22Rv1 (cell line): ENCODE measurements at regions not wholly inside any gene's neighbourhood (a gene's known extent, or its start where the extent isn't known, plus 50 kb on each side); places are given as distances from the start of the nearest gene placed in this dataset.

ENCODE experiments used
- ZFX ChIP-seq: fragments of 450-650 bp; IDR thresholded peaks from 2 replicates; pipeline ENCODE4 v1.6.1; 2017; ENCODE audit warnings: antibody characterized with exemption, borderline replicate concordance
- TF ChIP-seq, protein P1 (sequence below): fragments of 450-650 bp; IDR thresholded peaks from 2 replicates; pipeline ENCODE4 v1.5.1; 2017; ENCODE audit warnings: mild to moderate bottlenecking

DNA sequence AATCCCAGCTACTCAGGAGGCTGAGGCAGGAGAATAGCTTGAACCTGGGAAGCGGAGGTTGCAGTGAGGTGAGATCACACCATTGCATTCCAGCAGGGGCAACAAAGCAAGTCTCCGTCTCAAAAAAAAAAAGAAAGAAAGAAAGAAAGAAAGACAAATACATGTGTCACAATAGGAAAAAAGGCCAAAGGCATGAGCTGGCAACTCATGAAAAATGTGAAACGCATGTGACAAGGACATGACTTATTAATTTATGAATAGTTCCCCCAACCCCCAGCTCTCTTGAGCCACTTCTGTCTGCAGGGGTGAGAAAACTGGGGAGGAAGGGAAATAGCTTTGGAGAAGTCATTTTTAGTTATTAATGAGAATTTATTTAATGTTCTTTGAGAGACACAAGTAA, 120.6 kb downstream of the AIPL1 start:
- TF ChIP-seq, protein P1, sequence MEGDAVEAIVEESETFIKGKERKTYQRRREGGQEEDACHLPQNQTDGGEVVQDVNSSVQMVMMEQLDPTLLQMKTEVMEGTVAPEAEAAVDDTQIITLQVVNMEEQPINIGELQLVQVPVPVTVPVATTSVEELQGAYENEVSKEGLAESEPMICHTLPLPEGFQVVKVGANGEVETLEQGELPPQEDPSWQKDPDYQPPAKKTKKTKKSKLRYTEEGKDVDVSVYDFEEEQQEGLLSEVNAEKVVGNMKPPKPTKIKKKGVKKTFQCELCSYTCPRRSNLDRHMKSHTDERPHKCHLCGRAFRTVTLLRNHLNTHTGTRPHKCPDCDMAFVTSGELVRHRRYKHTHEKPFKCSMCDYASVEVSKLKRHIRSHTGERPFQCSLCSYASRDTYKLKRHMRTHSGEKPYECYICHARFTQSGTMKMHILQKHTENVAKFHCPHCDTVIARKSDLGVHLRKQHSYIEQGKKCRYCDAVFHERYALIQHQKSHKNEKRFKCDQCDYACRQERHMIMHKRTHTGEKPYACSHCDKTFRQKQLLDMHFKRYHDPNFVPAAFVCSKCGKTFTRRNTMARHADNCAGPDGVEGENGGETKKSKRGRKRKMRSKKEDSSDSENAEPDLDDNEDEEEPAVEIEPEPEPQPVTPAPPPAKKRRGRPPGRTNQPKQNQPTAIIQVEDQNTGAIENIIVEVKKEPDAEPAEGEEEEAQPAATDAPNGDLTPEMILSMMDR, result no peak
- no peak for TF ChIP-seq ZFX
